Activated CD4-positive, alpha-beta T cell treated with anti-CD3 and anti-CD28 coated beads, Interleukin-2, amount 50 U/mL, for 1 hour (primary cell): ENCODE measurements at regions not wholly inside any gene's neighbourhood (a gene's known extent, or its start where the extent isn't known, plus 50 kb on each side); places are given as distances from the start of the nearest gene placed in this dataset.

Experiments
- DNase-seq: peaks from one replicate; pipeline ENCODE4 v3.0.0-alpha.2; 2020

GRCh38 chrX:14476205-14476604 lies 53.1 kb upstream of the GLRA2 start:
- DNase-seq, result no peak

- DNase-seq, result no peak
Measured at GRCh38 chrX:14449773-14450172, 79.6 kb upstream of the GLRA2 start.

GRCh38 chrX:14448406-14448805 lies 80.9 kb upstream of the GLRA2 start:
- no peak for DNase-seq

- DNase-seq, result no peak
Measured at GRCh38 chrX:14440106-14440505, 89.2 kb upstream of the GLRA2 start.

GRCh38 chrX:14427614-14428013 lies 101.7 kb upstream of the GLRA2 start:
- no peak for DNase-seq

- DNase-seq, result no peak
Measured at GRCh38 chrX:14420841-14421240, 108.5 kb upstream of the GLRA2 start.

- no peak for DNase-seq
Measured at GRCh38 chrX:14412686-14413085, 116.7 kb upstream of the GLRA2 start.

- no peak for DNase-seq
Measured at GRCh38 chrX:14411326-14411725, 118.0 kb upstream of the GLRA2 start.

- DNase-seq, result no peak
Measured at GRCh38 chrX:14409341-14409740, 120.0 kb upstream of the GLRA2 start.

GRCh38 chrX:14406225-14406624 lies 123.1 kb upstream of the GLRA2 start:
- DNase-seq, result no peak

GRCh38 chrX:14398725-14399124 lies 130.6 kb upstream of the GLRA2 start:
- DNase-seq, result no peak

GRCh38 chrX:14389682-14390081 lies 139.7 kb upstream of the GLRA2 start:
- DNase-seq, result no peak

GRCh38 chrX:14386981-14387380 lies 142.4 kb upstream of the GLRA2 start:
- DNase-seq, result no peak

- no peak for DNase-seq
Measured at GRCh38 chrX:14380044-14380443, 149.3 kb upstream of the GLRA2 start.

- DNase-seq, result no peak
Measured at GRCh38 chrX:14377427-14377826, 151.9 kb upstream of the GLRA2 start.

- DNase-seq, result no peak
Measured at GRCh38 chrX:14363728-14364127, 165.6 kb upstream of the GLRA2 start.

GRCh38 chrX:14362721-14363120 lies 166.6 kb upstream of the GLRA2 start:
- DNase-seq, result no peak

GRCh38 chrX:14361435-14361834 lies 167.9 kb upstream of the GLRA2 start:
- no peak for DNase-seq

GRCh38 chrX:14359727-14360126 lies 169.6 kb upstream of the GLRA2 start:
- DNase-seq, result no peak

GRCh38 chrX:14359316-14359715 lies 170.0 kb upstream of the GLRA2 start:
- no peak for DNase-seq

- DNase-seq, result no peak
Measured at GRCh38 chrX:14357314-14357713, 172.0 kb upstream of the GLRA2 start.

- DNase-seq, result no peak
Measured at GRCh38 chrX:14356401-14356800, 172.9 kb upstream of the GLRA2 start.

- no peak for DNase-seq
Measured at GRCh38 chrX:14355556-14355955, 173.8 kb upstream of the GLRA2 start.

- DNase-seq, result no peak
Measured at GRCh38 chrX:14354521-14354920, 174.8 kb upstream of the GLRA2 start.

GRCh38 chrX:14352511-14352910 lies 176.8 kb upstream of the GLRA2 start:
- DNase-seq, result no peak
